Neuron (in vitro differentiated cells): ENCODE measurements at regions not wholly inside any gene's neighbourhood (a gene's known extent, or its start where the extent isn't known, plus 50 kb on each side); places are given as distances from the start of the nearest gene placed in this dataset.
"Not testable (repeated sequence)": the region's sequence is repeated elsewhere in the genome, so short reads cannot be mapped to it uniquely, and the experiment has no call there.

Experiments used
- H2AFZ ChIP-seq: one replicate; pipeline ENCODE4 v1.6.1; 2013; ENCODE audit warnings: low read depth, mild to moderate bottlenecking, inconsistent platforms, low read length, moderate library complexity
- H3K27me3 ChIP-seq: one replicate; pipeline ENCODE4 v1.6.1; 2013; ENCODE audit warnings: low read length; ENCODE audit not compliant: insufficient read depth
- H3K36me3 ChIP-seq: one replicate; pipeline ENCODE4 v1.6.1; 2013; ENCODE audit warnings: low read length; ENCODE audit not compliant: insufficient read depth
- H3K4me1 ChIP-seq: one replicate; pipeline ENCODE4 v1.6.1; 2013; ENCODE audit warnings: low read length; ENCODE audit not compliant: insufficient read depth
- H3K4me3 ChIP-seq: 2 replicates; pipeline ENCODE4 v1.5.1; 2013; ENCODE audit warnings: mild to moderate bottlenecking, low read length, moderate library complexity
- H3K9me3 ChIP-seq: one replicate; pipeline ENCODE4 v1.6.1; 2013; ENCODE audit warnings: low read length

DNA sequence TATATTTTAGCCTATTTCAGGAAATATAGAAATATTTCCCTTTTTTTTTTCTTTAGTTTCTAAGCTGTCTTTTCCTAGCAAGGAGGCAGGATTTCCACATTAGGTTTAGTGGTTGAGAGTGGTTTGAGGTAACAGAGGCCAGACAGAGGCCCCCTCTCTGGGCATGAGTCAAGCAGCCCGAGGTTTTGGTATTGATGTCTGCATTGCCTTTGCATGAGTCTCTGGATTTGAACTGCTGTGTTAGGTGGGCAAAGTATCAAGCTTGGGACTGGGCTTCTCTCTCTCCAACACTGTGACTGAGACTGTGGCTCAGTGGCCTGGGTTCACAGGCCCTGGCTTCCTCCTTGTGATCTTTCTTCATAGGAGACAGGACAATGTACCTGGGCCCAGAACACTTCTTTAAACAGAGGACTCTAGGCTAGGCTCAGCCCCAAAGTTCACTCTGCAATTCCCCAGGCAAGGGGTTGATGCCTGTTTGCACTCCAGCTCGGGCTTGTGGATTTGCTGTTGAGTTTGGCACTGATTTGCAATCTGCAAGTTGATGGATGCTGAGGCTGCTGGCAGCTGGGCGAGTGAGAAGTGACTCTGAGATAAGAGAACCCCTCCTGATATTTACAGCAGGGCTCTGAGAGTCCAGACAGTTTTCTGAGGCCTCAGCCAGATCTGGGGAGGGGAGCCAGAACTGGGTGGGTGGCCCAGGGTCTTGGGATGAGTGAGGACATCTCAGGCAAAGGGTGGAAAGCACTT, 271.2 kb downstream of the EN1 start:
- Histone ChIP-seq H3K27me3 (no peaks in the 10 kb centered on the region), H3K9me3 (no peaks in the 10 kb centered on the region), H3K36me3 (no peaks in the 10 kb centered on the region), H3K4me1 (no peaks in the 10 kb centered on the region), H3K4me3 (no peak overlapping the region), H2AFZ (no peak overlapping the region)

GRCh38 chr2:118572380-118572779, 275.1 kb downstream of the EN1 start:
- H3K27me3 ChIP-seq, H3K36me3 ChIP-seq, H3K4me1 ChIP-seq, H3K4me3 ChIP-seq, H2AFZ ChIP-seq, H3K9me3 ChIP-seq: not testable (repeated sequence)

- Histone ChIP-seq H3K27me3 (peaks cover 3% of the 10 kb centered on the region), H3K9me3 (no peaks in the 10 kb centered on the region), H3K4me3 (no peak overlapping the region), H2AFZ (no peak overlapping the region), H3K4me1 (peaks cover 3% of the 10 kb centered on the region), H3K36me3 (no peaks in the 10 kb centered on the region)
Observed at GRCh38 chr2:118569876-118570535, 277.4 kb downstream of the EN1 start.

DNA sequence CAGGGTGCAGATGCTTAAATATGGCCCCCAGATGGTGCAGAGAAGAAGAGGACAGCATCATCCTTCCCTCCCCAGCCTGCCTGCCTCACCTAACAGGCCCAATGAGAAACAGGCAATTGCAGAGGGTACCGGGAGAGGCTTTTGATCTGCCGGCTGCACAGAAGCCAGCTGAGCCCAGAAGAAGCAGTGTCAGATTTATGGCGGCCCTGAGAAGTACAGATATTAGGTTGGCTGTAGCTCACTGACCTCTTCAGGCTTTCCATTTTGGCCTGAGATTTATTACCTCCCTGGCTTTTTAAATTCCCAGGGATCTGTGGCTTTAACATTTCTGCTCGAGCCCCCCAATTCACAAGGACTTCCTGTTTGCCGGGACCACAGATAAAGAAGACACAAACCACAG, 278.7 kb downstream of the EN1 start:
- H3K9me3 ChIP-seq, result no peaks in the 10 kb centered on the region

DNA sequence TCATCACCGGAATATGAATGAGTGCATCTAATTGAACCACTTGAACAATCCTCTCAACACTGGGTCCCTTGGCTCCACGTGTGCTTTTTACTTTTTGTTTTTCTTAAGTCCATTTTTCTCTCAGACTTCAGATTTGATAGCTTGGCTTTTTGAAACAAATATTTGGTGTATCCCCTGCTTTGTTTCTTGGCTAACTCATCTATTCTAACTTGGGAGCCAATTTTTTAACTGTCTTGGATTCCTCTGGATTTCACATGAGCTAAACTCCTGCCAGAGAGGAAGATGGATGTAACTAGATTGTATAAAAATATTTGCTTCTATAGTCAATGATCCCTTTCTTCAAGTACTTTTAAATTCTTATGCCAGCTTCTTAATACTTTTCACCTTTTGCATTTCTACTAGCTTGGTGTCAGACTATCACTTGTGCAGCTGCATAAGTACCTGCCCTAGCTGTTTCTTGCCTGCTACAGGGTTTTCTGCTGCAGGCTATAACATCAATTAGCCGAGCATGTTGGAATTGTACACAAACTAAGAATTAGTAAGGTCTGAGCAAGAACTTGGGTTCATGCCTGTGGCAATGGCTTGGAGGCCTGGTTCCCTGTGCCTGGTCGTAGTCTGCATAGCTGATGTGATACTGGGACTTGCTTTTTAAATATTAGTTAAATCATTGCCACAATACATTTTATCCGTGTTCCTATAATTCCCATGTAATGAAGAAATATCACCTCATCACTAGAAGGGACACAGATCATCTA, 281.5 kb downstream of the EN1 start:
- H3K4me3 ChIP-seq, result no peak overlapping the region
- H3K4me1 ChIP-seq, result peaks cover 3% of the 10 kb centered on the region
- no peak overlapping the region for H2AFZ ChIP-seq
- H3K36me3 ChIP-seq, result no peaks in the 10 kb centered on the region
- no peaks in the 10 kb centered on the region for H3K9me3 ChIP-seq
- peaks cover 3% of the 10 kb centered on the region for H3K27me3 ChIP-seq

More for the DNA sequence above, 278.7 kb downstream of the EN1 start:
- Histone ChIP-seq H3K27me3 (peaks cover 3% of the 10 kb centered on the region), H3K36me3 (no peaks in the 10 kb centered on the region), H2AFZ (no peak overlapping the region), H3K4me3 (no peak overlapping the region), H3K4me1 (peaks cover 3% of the 10 kb centered on the region)

- Histone ChIP-seq H2AFZ (no peak overlapping the region), H3K4me3 (no peak overlapping the region), H3K9me3 (no peaks in the 10 kb centered on the region), H3K36me3 (no peaks in the 10 kb centered on the region), H3K27me3 (peaks cover 3% of the 10 kb centered on the region), H3K4me1 (peaks cover 3% of the 10 kb centered on the region)
Observed at GRCh38 chr2:118565301-118565700, 282.1 kb downstream of the EN1 start.

GRCh38 chr2:118562144-118562543, 285.3 kb downstream of the EN1 start:
- H3K4me3 ChIP-seq, result no peak overlapping the region
- peaks cover 2% of the 10 kb centered on the region for H3K27me3 ChIP-seq
- H3K9me3 ChIP-seq, result no peaks in the 10 kb centered on the region
- peaks cover 3% of the 10 kb centered on the region for H3K4me1 ChIP-seq
- H3K36me3 ChIP-seq, result no peaks in the 10 kb centered on the region
- H2AFZ ChIP-seq, result no peak overlapping the region

- no peak overlapping the region for H2AFZ ChIP-seq
- H3K36me3 ChIP-seq, result no peaks in the 10 kb centered on the region
- no peaks in the 10 kb centered on the region for H3K4me1 ChIP-seq
- H3K4me3 ChIP-seq, result no peak overlapping the region
- peaks cover 2% of the 10 kb centered on the region for H3K27me3 ChIP-seq
- H3K9me3 ChIP-seq, result no peaks in the 10 kb centered on the region
Observed at GRCh38 chr2:118558846-118559245, 288.6 kb downstream of the EN1 start.

- Histone ChIP-seq H2AFZ (no peak overlapping the region), H3K36me3 (no peaks in the 10 kb centered on the region), H3K27me3 (peaks cover 2% of the 10 kb centered on the region), H3K4me1 (no peaks in the 10 kb centered on the region), H3K4me3 (no peak overlapping the region), H3K9me3 (no peaks in the 10 kb centered on the region)
Observed at GRCh38 chr2:118557791-118558190, 289.7 kb downstream of the EN1 start.

GRCh38 chr2:118557016-118557415, 290.4 kb downstream of the EN1 start:
- Histone ChIP-seq H3K4me1 (no peaks in the 10 kb centered on the region), H3K9me3 (no peaks in the 10 kb centered on the region), H2AFZ (no peak overlapping the region), H3K27me3 (peaks cover 2% of the 10 kb centered on the region), H3K36me3 (no peaks in the 10 kb centered on the region), H3K4me3 (no peak overlapping the region)

DNA sequence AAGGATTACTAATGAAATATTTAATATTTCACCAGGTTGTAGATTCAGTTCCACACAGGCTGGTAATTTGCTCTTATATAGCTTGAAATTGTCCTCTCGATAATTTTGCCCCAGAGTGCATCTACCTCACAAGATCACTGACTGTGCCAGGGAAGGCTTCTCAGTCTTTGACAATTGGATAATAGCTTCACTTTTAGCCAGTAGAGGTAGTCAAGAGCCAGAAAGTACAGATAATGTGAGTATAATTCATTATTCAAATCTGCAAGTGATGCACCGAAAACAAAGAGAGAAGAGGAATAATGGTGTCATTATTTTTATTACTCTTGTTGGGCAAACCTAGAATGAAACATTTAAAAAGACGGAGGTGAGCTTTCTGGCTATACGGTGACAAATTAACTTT, 292.8 kb downstream of the EN1 start:
- Histone ChIP-seq H3K27me3 (peaks cover 2% of the 10 kb centered on the region), H3K4me3 (no peak overlapping the region)

DNA sequence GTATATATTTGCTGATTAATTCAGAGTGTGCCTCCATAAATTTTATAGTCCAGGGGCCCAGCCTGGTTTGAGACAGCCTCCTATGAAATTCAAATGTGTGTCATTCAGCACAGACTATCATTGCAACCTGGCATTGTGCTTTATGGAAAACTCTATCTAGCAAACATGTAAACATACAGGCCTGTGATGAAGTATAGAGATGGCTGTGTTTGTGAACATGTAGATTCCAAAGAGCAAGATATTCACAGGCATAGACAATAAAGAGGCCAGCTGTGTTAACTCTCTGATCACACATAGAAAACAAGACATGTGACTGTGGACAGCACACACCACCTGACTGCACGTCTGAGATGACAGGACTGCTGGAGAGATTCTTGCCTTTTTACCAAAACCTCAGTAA, 297.9 kb downstream of the EN1 start:
- Histone ChIP-seq H3K36me3 (no peaks in the 10 kb centered on the region), H3K27me3 (no peaks in the 10 kb centered on the region), H2AFZ (no peak overlapping the region), H3K9me3 (no peaks in the 10 kb centered on the region), H3K4me1 (peaks cover 4% of the 10 kb centered on the region), H3K4me3 (no peak overlapping the region)

More for the DNA sequence above, 292.8 kb downstream of the EN1 start:
- H3K36me3 ChIP-seq, result no peaks in the 10 kb centered on the region
- H3K4me1 ChIP-seq, result no peaks in the 10 kb centered on the region
- H3K9me3 ChIP-seq, result no peaks in the 10 kb centered on the region
- no peak overlapping the region for H2AFZ ChIP-seq

GRCh38 chr2:118548880-118549488, 298.5 kb downstream of the EN1 start:
- Histone ChIP-seq H3K9me3 (no peaks in the 10 kb centered on the region), H3K36me3 (no peaks in the 10 kb centered on the region), H2AFZ (no peak overlapping the region), H3K4me3 (no peak overlapping the region), H3K4me1 (peaks cover 4% of the 10 kb centered on the region), H3K27me3 (no peaks in the 10 kb centered on the region)
